ENCODE measurements at regions not wholly inside any gene's neighbourhood (a gene's known extent, or its start where the extent isn't known, plus 50 kb on each side); places are given as distances from the start of the nearest gene placed in this dataset.

- no peak for DNase-seq (ENCODE audit: extremely low read depth, low read depth)
- no peak for TF ChIP-seq CTCF (IDR thresholded peaks at IDR 0.05; ENCODE audit: low read depth, low read length)
These were observed 310.0 kb downstream of the CBLN1 start for GRCh38 chr16:48971571-48972077.

- TF ChIP-seq CTCF (IDR thresholded peaks at IDR 0.05; ENCODE audit: low read depth, low read length), result no peak
- no peak for DNase-seq (ENCODE audit: extremely low read depth, low read depth)
These were observed 311.4 kb downstream of the CBLN1 start for GRCh38 chr16:48970216-48970615.

- DNase-seq (ENCODE audit: extremely low read depth, low read depth), result no peak
These were observed 312.0 kb downstream of the CBLN1 start for GRCh38 chr16:48969611-48970010.

GRCh38 chr16:48965386-48965785, 316.3 kb downstream of the CBLN1 start:
- no peak for TF ChIP-seq CTCF (IDR thresholded peaks at IDR 0.05; ENCODE audit: low read depth, low read length)
- DNase-seq (ENCODE audit: extremely low read depth, low read depth), result no peak

More at GRCh38 chr16:48969611-48970010, 312.0 kb downstream of the CBLN1 start:
- no peak for TF ChIP-seq CTCF (IDR thresholded peaks at IDR 0.05; ENCODE audit: low read depth, low read length)

- no peak for TF ChIP-seq CTCF (IDR thresholded peaks at IDR 0.05; ENCODE audit: low read depth, low read length)
- DNase-seq (ENCODE audit: extremely low read depth, low read depth), result peak; percentile 19
These were observed 317.6 kb downstream of the CBLN1 start for GRCh38 chr16:48963901-48964615.

GRCh38 chr16:48963306-48963705, 318.3 kb downstream of the CBLN1 start:
- DNase-seq (ENCODE audit: extremely low read depth, low read depth), result no peak
- no peak for TF ChIP-seq CTCF (IDR thresholded peaks at IDR 0.05; ENCODE audit: low read depth, low read length)

- no peak for DNase-seq (ENCODE audit: extremely low read depth, low read depth)
- no peak for TF ChIP-seq CTCF (IDR thresholded peaks at IDR 0.05; ENCODE audit: low read depth, low read length)
These were observed 320.1 kb downstream of the CBLN1 start for GRCh38 chr16:48961546-48961945.
